Stimulated activated CD8-positive, alpha-beta memory T cell treated with anti-CD3 and anti-CD28 coated beads, Interleukin-7, amount 100 ng/mL, for 48 hours (primary cell): ENCODE measurements at regions not wholly inside any gene's neighbourhood (a gene's known extent, or its start where the extent isn't known, plus 50 kb on each side); places are given as distances from the start of the nearest gene placed in this dataset.

ENCODE experiments used
- DNase-seq, 2 donors: peaks; one replicate each; pipeline ENCODE4 v3.0.0-alpha.2; 2020; ENCODE audit warnings: low read depth in 1 of 2; ENCODE audit errors: extremely low read depth in 1 of 2

DNA sequence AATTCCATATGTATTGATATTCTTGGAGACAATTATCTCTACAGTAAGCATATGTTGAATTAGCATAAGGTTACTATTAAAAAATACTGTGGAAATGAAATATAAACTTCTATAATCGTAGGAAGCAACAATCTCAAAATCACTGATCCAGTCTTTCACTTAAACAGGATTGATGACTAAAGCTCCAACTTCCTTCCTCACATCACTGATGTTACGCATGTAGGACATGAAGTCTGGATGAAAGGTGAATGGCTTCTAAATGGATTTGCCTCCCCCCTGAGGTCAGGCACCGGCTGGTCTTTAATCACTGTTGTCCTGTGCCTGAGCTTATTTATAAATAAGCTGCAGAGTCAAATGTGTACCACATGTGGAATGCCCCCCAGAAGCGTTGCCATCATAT is 157.1 kb upstream of the NFIB start:
- no peak for DNase-seq

DNA sequence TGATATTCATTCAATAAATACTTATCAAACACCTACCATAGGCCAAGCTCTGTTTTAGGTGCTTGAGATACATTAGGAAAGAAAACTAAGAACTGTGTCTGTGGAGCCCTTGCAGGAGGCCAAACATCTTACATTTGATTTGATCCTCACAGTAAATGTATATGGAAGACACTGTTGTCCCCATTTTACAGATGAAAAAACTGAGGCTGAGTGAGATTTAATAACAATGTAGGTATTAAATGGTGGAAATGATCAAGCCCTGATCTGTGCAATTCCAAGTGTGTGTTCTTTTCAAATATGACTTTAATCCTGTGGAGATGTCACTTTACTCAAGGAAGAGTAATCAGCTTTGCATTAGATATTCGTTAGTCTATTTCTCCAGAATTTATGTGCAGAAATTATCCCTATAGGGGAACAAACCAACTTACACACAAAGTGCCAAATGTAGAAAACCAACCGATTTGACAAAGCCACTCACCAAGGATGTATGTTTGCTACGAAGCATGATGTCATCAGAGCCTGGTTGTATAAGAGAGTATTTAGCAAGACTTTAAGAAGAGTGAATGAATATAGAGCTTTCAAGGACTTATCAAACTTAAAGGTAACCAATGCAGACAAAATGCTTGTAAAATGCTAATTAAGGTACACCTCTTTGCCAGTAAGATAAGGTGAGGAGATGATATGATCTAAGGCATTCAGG is 153.9 kb upstream of the NFIB start:
- DNase-seq, result no peak

DNA sequence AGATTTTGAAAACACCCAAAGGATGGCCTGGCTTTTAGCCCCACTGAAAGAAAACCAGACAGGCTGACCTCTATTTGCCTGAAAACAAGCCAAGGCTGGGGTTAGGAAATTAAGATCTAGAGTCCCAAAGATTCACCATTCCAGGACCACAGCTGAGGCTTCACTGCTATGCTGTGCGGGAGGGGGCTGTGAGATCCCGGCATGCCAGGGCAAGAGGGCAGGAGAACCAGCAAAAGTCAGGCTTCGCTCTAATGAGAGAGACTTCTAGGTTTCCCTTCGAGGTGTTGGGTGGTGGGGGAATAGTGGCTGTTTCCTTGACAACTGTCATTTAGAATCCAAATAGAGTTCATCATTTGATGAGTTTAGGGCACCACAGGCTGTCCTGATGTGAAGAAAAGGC is 152.9 kb upstream of the NFIB start:
- DNase-seq, result no peak

DNA sequence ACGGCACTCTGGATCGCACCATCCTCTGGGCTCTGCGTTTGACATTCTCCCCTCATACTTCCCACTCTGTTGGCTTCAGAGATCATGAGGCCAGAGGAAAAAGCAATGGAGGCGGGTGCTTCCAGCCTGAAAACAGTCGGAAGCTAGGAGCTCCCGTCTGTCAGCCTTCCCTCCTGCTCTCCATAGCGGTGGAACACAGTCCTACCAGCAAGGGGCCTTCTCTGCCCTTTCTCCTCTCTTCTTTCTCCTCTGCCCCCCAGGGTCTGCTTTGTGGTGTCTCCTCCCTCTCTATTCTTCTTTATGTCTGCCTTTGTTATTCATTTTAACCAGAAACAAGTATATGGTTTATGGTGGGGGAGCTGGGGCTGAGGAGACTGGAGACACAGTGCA is 152.5 kb upstream of the NFIB start:
- DNase-seq, result no peak

DNA sequence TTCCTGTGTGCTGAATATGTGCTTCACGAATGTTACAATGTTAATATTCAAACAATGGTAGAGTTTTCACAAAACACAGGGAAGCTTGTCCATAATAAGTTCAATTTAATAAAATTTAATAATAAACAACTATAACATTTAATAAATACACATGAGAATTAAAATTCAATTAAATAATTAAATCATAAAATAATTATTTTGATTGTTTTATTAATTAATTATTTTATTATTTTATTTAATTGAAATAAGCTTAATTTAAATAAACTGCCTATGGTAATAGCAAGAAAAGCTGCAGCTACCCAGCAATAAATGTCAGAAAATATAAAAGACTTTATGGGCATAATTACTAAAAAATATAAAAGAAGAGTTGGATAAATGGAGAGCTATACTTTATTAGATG is 149.0 kb upstream of the NFIB start:
- DNase-seq, result no peak

DNA sequence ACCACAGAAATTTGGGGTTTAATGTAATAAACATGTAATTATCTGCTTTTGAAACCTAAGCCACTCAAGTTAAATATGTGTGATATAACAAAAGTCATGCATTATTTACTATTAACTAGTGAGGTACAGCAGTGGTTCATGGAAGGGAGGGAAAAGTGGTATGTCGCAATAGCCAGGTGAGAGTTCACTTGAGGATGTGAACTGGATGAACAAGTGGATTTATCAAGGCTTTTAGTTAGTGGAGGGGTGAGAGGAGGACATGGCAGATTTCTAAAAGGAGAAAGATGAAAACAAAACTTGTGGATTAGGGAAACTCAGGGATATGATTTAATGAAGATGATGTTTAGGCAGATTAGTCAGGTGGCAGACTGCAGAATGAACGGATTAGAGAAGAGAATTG is 141.3 kb upstream of the NFIB start:
- DNase-seq, result no peak

DNA sequence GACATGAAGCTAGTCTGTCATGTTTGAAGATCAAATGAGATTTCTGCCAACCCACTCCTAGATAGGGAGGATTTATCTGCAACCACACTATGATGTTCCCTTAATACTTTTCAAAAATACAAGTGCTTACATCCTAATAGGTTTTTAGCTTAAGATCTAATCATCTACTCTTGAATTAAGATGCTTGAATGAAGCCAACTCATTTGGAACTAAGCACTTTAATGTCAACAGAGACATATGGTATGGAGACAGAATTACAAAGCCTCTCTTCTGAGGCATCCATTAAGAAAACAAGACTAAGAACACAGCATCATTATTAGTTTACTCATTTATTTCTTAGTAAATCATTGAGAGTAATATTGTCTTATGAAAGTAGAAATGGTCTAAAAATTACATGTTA is 139.3 kb upstream of the NFIB start:
- DNase-seq, result no peak

DNA sequence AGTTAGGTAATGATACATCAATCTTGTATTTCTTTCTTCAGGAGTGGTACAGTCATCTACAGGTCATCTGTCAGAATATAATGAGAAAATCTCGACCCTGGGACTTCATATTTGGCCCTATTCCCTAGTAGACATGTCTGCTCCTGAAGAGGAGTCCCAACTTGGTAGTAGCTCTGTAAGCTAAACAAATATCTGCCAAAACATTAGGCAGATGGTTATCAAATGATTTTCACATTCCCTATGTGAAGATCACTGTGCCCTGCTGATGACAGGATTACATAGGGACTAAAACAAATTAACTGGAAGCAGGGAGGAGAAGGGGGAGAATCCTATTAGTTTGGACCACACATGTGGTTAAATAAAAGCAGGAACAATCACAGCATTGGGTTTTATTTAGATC is 138.6 kb upstream of the NFIB start:
- no peak for DNase-seq

DNA sequence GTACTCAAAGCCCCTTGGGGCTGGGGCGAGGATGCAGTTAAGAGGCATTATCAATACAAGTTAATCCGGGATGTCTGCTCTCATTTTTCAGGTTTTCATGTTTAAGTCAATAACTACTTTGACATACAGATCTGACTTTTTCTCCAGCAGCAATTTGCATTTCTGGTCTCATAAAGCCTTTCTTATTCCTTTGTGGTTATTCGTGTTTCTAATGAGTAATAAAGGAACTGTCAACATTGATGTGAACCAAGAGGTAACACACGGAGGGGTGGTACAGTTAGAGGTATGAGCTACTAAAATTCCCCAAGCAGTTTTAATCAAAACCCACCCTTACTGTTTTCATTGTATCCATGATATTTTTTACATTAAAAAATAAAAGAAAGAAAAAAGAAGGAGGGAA is 138.0 kb upstream of the NFIB start:
- DNase-seq, result no peak

DNA sequence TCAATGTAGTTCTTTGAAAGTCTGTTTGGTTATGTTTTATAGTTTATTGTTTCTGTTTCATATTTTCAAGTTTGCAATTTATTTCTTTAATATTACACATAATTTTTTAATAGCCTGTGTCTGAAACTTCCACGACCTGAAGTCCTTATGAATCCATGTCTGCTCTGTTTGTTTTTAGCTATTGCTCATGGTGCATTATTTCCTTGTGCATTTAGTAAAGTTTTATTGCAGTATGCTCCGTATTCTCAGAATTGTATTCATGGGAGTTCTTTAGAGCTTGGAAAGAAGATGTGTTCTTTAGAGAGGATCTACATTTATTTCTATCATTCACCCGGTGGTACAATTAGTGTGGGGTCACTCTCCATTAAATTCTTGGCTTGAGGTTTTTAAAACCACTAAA is 133.2 kb upstream of the NFIB start:
- no peak for DNase-seq

DNA sequence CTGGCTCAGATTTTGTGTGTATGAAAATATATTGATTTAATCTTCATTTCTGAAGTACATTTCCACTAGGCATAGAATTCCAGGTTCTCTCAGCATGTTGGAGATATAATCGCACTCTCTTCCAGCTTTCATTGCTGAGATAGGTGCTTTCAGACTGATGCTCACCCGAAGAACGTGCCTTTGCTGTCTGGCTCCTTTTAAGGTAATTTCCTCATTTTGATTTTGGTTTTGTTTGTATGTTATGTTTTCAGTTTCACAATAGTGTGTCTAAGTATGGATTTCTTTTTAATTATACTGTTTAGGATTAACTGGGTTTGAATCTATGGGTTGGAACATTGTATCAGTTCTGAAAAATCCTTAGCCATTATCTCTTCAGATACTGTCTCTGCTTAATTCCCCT is 132.0 kb upstream of the NFIB start:
- DNase-seq, result no peak

DNA sequence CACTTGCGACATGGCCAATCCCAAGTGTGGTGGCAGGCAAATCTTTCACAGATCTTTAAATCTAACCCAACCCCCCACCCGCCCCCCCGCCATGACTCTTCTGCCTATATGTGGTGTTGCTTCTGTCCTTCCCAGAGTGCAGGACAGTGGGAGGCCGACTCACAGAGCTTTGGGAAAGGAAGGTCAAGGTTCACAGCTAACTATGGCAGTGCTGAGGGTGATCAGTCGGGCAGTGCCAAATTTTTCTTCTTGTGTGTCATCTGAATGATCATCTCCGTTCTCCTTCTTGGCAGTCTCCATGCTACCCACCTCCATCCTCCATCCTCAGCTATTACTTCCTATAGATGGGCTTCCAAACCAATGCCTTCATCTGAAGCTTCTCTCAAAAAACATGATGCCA is 129.0 kb upstream of the NFIB start:
- no peak for DNase-seq

DNA sequence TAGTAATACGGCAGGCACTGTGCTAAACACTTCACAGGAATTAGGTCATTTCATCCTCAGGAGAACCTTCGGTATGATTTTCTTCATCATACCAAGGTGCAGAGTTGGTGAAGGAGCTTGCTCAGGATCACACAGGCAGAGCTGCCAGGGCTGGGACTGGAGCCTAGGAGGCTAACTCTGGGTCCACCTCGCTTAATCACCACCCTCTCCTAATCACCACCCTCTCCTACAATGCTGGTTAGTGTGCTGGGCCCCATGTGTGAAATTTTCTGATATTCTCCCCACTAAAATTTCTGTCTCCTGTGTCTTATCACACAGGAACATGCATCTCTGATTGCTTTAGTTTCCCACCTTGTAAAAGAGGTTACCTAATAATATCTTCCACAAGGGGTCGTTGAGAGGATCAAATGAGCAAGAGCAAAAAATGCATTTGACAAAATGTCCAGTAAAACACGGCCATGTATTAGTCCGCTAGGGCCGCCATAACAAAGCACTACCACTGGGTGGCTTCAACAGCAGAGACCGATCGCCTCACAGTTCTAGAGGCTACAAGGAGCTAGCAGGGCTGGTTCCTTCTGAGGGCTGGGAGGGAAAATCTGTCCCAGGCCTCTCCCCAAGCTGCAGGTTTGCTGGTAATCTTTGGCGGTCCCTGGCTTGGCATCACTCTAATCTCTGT is 128.2 kb upstream of the NFIB start:
- DNase-seq, result no peak

DNA sequence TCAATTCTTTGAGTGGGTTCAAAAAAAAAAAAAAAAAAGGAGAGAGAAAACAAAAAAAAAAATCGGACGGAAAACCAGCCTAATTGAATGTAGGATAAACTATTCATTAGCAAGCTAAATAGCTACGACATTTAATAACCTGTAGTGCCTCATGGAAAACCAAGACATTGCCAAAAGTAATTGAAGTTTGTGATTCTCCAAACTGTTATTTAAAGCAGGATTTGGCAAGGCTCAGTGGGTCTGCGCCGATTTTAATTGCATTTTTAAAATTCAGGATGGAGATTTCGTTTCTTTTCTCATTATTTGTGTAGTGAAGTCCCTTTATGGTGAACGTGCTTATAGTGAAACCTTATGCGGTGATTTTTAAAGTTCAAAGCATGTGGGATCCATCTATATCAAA is 127.2 kb upstream of the NFIB start:
- no peak for DNase-seq

DNA sequence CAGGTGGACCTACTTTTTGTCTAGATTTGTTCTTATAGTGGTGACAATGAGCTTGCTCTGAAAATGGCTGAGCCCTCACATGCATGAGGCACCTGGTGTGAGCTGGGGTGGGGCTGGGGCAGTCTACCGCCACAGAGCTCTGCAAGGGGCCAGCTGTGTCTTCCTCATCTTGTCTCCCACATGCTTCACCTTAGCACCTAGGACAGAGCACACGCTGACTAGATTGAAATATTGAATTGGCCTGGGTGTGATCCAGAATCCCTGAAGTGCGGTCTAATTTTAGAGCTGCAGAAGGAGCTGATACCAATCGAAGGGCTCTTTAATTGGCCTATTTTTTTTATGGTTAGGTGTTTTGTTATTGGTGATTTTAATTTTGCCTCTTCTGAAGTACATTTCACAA is 126.1 kb upstream of the NFIB start:
- DNase-seq, result no peak

DNA sequence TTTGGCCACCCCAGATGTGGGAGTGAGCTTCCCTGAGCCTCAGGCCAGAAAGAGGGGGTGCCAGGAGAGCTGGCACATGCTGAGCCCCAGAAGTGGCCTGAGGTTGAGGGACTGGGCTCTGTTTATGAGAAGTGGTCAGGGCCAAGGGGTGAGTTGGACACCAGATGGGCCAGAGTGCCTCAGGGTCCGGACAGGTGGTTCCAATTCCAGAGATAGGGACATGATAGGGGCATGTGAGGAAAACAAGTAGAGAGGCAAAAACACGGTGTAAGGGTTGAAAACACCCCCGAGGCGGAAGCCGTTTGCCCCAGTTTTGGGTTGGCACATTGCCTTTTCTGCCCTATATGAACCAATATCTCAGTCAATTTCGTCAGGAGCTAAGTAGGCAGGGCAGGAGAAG is 125.6 kb upstream of the NFIB start:
- no peak for DNase-seq

DNA sequence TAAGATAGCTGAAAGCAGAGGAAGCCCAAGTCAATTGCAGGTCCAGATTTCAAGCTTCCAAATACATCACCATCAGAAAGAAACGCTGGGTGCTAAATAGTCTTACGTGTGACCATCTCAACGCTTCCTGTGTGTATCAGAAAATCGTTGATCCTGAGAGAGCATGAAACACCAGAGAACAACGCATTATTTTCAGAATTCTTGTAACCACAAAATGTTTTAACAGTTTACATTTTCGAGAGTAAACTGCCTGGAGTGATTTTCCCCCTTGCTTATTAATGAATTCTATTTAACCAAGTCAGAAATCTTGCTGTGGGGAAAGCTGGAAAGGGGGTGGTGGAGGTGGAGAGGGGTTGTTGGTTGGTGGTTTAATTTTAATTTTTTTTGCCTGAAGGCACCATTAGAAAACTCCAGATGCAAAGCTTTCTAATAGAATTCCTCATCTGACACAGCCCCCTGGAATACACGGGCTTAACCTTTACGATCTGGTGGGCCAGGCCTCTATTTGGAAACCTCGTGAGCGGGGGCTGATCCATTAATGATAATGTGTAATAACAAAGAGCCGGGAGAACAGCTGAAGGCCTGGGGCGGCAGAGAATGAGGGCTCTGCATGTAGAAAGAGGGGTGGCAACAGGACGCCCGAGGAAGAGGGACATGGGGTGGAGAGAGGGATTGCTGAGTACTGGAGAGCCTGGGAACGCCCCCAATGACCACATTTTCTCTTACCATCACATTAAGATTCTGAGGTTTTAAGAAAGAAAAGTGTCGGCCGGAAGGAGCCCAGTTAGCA is 124.5 kb upstream of the NFIB start:
- no peak for DNase-seq

DNA sequence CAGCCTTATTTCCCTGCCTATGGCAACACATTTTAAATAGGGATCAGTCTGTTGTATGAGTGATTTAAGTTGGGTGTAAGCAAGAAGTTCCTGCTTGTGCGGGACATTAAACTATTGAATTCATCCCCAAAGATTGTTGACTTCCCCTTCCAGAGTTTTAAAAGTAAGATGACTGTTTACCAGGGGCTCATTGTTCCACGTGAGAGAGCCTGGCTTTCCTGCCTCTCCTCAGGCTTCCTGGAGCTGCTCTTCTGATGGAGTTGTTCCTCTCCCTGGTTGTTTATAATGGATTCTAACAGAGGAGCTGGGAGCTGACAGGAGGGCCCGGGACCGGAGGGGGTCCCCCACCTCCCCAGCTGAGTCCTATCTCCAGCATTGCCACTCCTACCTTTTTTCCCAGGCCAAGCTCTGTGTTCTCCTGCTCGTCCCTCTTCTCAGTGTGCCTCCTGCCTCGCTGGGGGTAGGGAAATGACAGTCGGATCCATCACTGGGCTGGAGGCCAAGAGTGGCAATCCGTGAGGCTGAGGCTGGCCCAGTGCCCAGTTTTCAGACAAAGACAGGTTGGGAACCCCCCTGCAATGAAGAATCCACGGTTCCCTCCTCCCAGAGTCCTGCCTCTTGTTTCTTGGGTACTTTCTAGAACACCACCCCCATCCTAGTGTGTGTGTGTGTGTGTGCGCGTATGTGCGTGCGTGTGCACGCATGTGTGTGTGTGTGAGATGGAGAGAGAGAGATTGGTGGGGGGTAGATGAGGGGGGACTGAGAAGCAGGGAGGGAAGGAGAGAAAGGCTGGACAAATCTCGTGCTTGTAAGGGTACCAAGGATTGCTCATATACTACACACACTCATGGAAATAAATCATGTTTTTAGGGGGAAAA is 123.7 kb upstream of the NFIB start:
- DNase-seq, result no peak

DNA sequence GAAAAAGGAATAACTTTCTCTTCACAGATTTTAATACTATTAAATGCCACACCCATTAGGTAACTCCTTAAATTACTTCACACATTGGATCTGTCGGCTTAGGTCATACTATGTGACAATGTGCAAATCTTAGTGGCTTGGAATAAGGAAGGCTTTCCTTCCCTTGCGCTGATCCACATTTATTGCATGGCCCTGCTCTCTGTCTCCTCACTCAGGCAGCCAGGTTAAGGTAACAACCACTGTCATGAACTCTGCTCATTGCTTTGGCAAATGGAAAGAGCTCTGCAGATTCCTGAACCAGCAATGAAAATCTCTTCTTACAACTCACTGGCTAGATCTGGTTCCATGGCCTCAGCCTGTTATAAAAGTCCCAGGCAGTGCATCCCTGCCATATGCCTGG is 121.9 kb upstream of the NFIB start:
- no peak for DNase-seq

DNA sequence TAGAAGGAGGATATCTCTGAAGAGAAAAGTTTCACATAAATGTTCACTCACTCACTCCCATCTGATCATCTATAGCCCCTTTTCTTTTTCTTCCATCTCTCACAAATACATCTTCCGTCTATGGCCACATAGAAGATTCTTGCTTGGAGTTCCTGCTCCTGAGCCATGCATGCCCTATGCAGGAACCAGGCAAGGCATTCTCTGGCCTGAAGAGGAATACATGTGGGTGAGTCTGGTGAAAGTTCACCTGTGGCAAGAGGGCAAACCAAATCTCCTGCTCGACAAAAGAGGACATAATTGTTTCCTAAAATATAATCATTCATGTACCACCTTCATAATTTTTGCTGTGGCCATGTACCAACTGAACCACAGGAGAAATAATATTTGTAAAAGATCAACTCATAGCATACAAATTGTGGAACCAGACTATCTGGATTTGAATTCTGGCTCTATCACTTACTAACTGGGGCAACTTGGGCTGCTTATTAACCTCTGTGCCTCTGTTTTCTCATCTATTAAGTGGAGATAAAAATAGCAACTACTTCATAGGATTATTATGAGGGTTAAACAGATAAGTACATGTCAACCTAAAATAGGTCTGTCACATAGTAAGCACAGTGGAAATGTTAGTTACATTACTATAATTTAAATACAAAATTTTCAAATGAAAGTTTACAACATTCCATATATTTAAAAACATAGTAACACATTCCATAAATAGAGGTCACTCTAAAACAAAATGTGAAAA is 121.2 kb upstream of the NFIB start:
- no peak for DNase-seq

DNA sequence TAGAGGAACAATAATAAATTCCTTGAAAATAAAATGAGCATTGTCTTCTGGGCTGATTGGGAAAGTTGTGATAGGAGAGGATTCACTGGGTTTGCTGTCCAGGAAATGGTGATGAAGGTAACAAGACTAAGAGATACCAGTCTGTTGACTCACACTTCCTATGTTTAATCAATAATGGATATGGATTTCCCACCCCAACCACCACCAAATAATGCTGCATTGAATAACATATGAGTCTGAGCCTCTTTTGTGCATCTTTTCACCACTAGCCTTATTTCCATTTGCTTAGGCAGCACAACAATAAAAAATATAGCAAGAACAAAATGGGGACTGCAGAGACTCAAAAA is 120.2 kb upstream of the NFIB start:
- DNase-seq, result no peak
